Natural killer cell treated with Interleukin-12 subunit alpha and Interleukin-12 subunit beta and Interleukin-15 and Interleukin-18, amount 100 ng/mL, for 72 hours (primary cell): ENCODE measurements at regions not wholly inside any gene's neighbourhood (a gene's known extent, or its start where the extent isn't known, plus 50 kb on each side); places are given as distances from the start of the nearest gene placed in this dataset.
"Not testable (repeated sequence)": the region's sequence is repeated elsewhere in the genome, so short reads cannot be mapped to it uniquely, and the experiment has no call there.

ENCODE experiments used
- ATAC-seq, 2 donors: fragments of 150-1000 bp; cut with Tn5 transposase in 1 of 2; sonication (Bioruptor Pico), chemical (Tn5 transposase) in 1 of 2; 2 replicates each; pipeline ENCODE4 v1.10.0; 2021
- DNase-seq: peaks from one replicate; pipeline ENCODE4 v3.0.0; 2022; ENCODE audit warnings: low spot score
- H3K27ac Mint-ChIP-seq, 2 donors: 1 replicate in 1 of 2; 2 replicates in 1 of 2; pipeline ENCODE4 v1.8.0; 2022; ENCODE audit warnings: mixed read lengths in 2 of 2, mild to moderate bottlenecking in 1 of 2, moderate library complexity in 1 of 2
- H3K27me3 Mint-ChIP-seq, 2 donors: 1 replicate in 1 of 2; 2 replicates in 1 of 2; pipeline ENCODE4 v1.8.0; 2022; ENCODE audit warnings: mixed read lengths in 2 of 2
- H3K36me3 Mint-ChIP-seq: one replicate; pipeline ENCODE4 v1.8.0; 2022; ENCODE audit warnings: mixed read lengths
- H3K4me1 Mint-ChIP-seq, 2 donors: 1 replicate in 1 of 2; 2 replicates in 1 of 2; pipeline ENCODE4 v1.8.0; 2022; ENCODE audit warnings: low read depth in 2 of 2, mixed read lengths in 2 of 2, mild to moderate bottlenecking in 1 of 2
- H3K4me3 Mint-ChIP-seq: one replicate; pipeline ENCODE4 v1.8.0; 2022; ENCODE audit warnings: mixed read lengths
- H3K9me3 Mint-ChIP-seq: 2 replicates; pipeline ENCODE4 v1.8.0; 2022; ENCODE audit warnings: mixed read lengths

GRCh38 chr5:166767858-166768257 lies 1523.6 kb upstream of the WWC1 start:
- DNase-seq (no peak), ATAC-seq (no peak)
- Mint-ChIP-seq H3K9me3 (peaks cover 7% of the 10 kb centered on the region), H3K27me3 (no peaks in the 10 kb centered on the region), H3K4me3 (no peak overlapping the region), H3K36me3 (no peaks in the 10 kb centered on the region), H3K4me1 (no peaks in the 10 kb centered on the region), H3K27ac (no peak overlapping the region)

DNA sequence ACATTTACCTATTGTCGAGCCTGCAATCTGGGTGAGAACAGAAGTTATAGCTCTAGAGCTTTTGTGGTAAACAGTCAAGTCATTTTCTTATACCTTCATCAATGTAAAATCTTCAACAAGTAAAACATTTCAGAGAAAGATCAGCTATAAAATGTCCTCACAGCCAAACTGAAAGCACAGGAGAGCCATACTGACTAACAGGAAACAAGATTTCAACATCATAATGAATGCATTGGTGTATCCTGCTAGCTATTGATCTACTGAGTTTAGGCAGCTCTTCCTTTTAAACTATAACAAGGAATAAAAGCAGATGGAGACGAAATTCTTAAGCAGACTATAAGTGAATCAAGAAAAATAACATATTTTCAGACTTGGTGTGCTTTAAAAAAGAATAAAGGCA lies 1522.9 kb upstream of the WWC1 start:
- Mint-ChIP-seq H3K27me3 (no peaks in the 10 kb centered on the region), H3K4me3 (no peak overlapping the region), H3K4me1 (no peaks in the 10 kb centered on the region), H3K36me3 (no peaks in the 10 kb centered on the region), H3K9me3 (peaks cover 7% of the 10 kb centered on the region), H3K27ac (no peak overlapping the region)
- ATAC-seq (no peak), DNase-seq (no peak)

- Mint-ChIP-seq H3K27me3 (no peaks in the 10 kb centered on the region), H3K36me3 (no peaks in the 10 kb centered on the region), H3K9me3 (peaks cover 4% of the 10 kb centered on the region), H3K27ac (no peak overlapping the region), H3K4me1 (no peaks in the 10 kb centered on the region), H3K4me3 (no peak overlapping the region)
- DNase-seq (no peak), ATAC-seq (no peak)
Observed at GRCh38 chr5:166772770-166773169, 1518.7 kb upstream of the WWC1 start.

- no peaks in the 10 kb centered on the region for H3K4me1 Mint-ChIP-seq
- ATAC-seq: no peak
Observed at GRCh38 chr5:166781737-166782136, 1509.7 kb upstream of the WWC1 start.

GRCh38 chr5:166784545-166785078 lies 1506.8 kb upstream of the WWC1 start:
- H3K27me3 Mint-ChIP-seq: no peaks in the 10 kb centered on the region
- ATAC-seq: no peak
- H3K36me3 Mint-ChIP-seq: no peaks in the 10 kb centered on the region
- peaks cover 8% of the 10 kb centered on the region for H3K9me3 Mint-ChIP-seq
- DNase-seq: no peak
- no peak overlapping the region for H3K4me3 Mint-ChIP-seq
- H3K4me1 Mint-ChIP-seq: no peaks in the 10 kb centered on the region
- no peak overlapping the region for H3K27ac Mint-ChIP-seq

More at GRCh38 chr5:166781737-166782136, 1509.7 kb upstream of the WWC1 start:
- H3K9me3 Mint-ChIP-seq: peaks cover 8% of the 10 kb centered on the region
- no peak overlapping the region for H3K27ac Mint-ChIP-seq
- H3K4me3 Mint-ChIP-seq: no peak overlapping the region
- no peaks in the 10 kb centered on the region for H3K27me3 Mint-ChIP-seq
- no peak for DNase-seq
- H3K36me3 Mint-ChIP-seq: no peaks in the 10 kb centered on the region

- ATAC-seq (no peak), DNase-seq (no peak)
- H3K4me3 Mint-ChIP-seq: no peak overlapping the region
- no peaks in the 10 kb centered on the region for H3K4me1 Mint-ChIP-seq
- H3K27me3 Mint-ChIP-seq: no peaks in the 10 kb centered on the region
- H3K27ac Mint-ChIP-seq: no peak overlapping the region
- H3K36me3 Mint-ChIP-seq: no peaks in the 10 kb centered on the region
- peaks cover 11% of the 10 kb centered on the region for H3K9me3 Mint-ChIP-seq
Observed at GRCh38 chr5:166786178-166786577, 1505.3 kb upstream of the WWC1 start.

DNA sequence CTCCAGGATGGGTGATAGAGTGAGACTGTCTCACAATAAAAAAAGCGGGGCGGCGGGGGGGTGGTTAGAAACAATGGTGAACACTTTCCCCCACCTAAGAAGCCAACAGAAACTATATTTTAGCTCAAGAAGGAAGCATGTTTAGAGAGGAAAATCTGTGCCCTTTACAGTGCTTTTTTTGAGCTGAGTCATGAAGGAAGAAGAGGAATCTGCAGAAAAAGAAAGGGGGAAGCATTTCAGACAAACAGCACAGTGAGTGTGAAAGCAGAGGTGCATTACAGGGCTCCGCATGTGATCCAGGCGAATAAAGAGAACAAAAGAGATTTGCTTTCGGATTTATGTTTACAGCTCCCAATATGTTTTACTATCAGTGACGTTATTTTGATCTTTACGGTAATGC lies 1504.6 kb upstream of the WWC1 start:
- no peak overlapping the region for H3K27ac Mint-ChIP-seq
- ATAC-seq (no peak), DNase-seq (no peak)
- H3K4me3 Mint-ChIP-seq: no peak overlapping the region
- no peaks in the 10 kb centered on the region for H3K4me1 Mint-ChIP-seq
- H3K36me3 Mint-ChIP-seq: no peaks in the 10 kb centered on the region
- H3K9me3 Mint-ChIP-seq: peaks cover 11% of the 10 kb centered on the region
- no peaks in the 10 kb centered on the region for H3K27me3 Mint-ChIP-seq

DNA sequence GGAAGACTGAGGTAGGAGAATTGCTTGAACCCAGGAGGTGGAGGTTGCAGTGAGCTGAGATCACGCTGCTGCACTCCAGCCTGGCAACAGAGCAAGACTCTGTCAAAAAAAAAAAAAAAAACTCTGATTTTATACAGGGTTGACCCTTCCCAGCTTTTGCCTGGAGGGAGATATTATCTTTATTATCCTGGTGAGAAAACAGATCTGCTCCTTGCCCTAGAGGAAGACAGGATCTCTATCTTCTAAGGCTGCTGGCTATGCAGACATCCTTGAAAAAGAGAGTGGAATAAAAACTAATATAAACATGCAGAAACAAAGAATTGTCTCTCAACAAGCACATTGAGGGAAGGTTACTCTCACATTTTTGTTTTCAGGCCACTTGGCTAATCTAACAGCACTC lies 1503.4 kb upstream of the WWC1 start:
- no peak overlapping the region for H3K4me3 Mint-ChIP-seq
- DNase-seq: no peak

DNA sequence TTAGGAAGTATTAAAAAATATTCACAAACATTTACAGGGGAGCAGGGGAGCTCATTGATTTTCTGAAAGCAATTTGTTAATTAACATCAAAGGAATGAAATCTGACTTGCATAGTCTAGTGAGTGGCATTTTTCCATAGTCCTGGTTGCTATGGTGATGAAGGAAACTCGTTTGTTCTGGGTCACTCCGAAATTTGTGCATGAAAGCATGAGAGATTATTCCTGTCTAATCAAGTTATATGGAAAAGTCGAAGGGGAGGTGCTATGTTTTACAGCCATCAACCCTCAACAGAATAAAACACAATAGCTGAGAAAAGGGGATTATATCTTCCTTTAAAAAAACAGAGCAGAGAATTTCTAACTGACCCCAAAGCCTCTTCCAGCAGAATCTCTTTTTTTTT lies 1495.7 kb upstream of the WWC1 start:
- Mint-ChIP-seq H3K4me3 (no peak overlapping the region), H3K27me3 (no peaks in the 10 kb centered on the region), H3K9me3 (peaks cover 10% of the 10 kb centered on the region), H3K4me1 (no peaks in the 10 kb centered on the region), H3K36me3 (no peaks in the 10 kb centered on the region), H3K27ac (no peak overlapping the region)
- no peak for DNase-seq
- ATAC-seq: no peak

More for the DNA sequence above, 1503.4 kb upstream of the WWC1 start:
- Mint-ChIP-seq H3K9me3 (peaks cover 11% of the 10 kb centered on the region), H3K27ac (no peak overlapping the region), H3K36me3 (no peaks in the 10 kb centered on the region), H3K4me1 (no peaks in the 10 kb centered on the region), H3K27me3 (no peaks in the 10 kb centered on the region)
- ATAC-seq: no peak

DNA sequence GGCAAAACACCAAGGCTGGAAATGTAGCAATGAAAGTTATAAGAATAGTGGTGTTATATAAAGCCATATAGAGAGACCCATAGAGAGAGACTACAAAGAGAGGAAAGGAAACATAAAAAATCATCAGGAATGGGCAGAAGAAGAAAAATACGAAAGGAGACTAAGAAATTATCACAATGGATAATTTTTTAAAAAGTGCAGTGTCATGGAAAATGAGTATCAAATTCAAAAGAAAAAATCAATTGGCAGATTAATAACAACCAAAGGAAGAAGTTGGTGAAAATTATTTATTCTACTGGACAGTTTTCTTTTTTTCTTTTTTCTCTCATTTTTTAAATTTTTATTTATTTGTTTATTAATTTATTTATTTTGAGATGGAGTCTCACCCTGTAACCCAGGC lies 1488.4 kb upstream of the WWC1 start:
- ATAC-seq (no peak), DNase-seq (no peak)
- Mint-ChIP-seq H3K27ac (no peak overlapping the region), H3K36me3 (peaks cover 14% of the 10 kb centered on the region), H3K27me3 (no peaks in the 10 kb centered on the region), H3K4me1 (no peaks in the 10 kb centered on the region), H3K9me3 (peaks cover 32% of the 10 kb centered on the region), H3K4me3 (no peak overlapping the region)

DNA sequence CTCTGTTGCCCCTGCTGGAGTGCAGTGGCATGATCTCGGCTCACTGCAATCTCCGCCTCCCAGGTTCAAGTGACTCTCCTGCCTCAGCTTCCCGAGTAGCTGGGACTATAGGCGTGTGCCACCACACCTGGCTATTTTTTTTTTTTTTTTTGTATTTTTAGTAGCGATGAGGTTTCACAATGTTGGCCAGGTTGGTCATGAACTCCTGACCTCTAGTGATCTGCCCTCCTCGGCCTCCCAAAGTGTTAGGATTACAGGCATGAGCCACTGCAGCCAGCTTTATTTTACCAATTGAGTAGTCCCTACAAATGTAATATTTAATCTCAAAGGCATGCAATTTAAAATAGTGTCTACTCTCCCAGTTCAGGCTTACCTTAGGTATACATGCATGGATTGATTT lies 1487.2 kb upstream of the WWC1 start:
- not testable (repeated sequence) for H3K4me3 Mint-ChIP-seq, DNase-seq, H3K27me3 Mint-ChIP-seq, H3K4me1 Mint-ChIP-seq, H3K27ac Mint-ChIP-seq, ATAC-seq
- Mint-ChIP-seq H3K9me3 (peaks cover 27% of the 10 kb centered on the region), H3K36me3 (peaks cover 14% of the 10 kb centered on the region)

GRCh38 chr5:166804693-166805092 lies 1486.8 kb upstream of the WWC1 start:
- not testable (repeated sequence) for DNase-seq, H3K4me3 Mint-ChIP-seq, H3K27ac Mint-ChIP-seq, ATAC-seq, H3K27me3 Mint-ChIP-seq, H3K4me1 Mint-ChIP-seq
- Mint-ChIP-seq H3K9me3 (peaks cover 27% of the 10 kb centered on the region), H3K36me3 (peaks cover 14% of the 10 kb centered on the region)

GRCh38 chr5:166810093-166810658 lies 1481.3 kb upstream of the WWC1 start:
- Mint-ChIP-seq H3K36me3 (peaks cover 12% of the 10 kb centered on the region), H3K9me3 (peaks cover 18% of the 10 kb centered on the region)
- not testable (repeated sequence) for H3K4me1 Mint-ChIP-seq, H3K27me3 Mint-ChIP-seq, H3K4me3 Mint-ChIP-seq, DNase-seq, H3K27ac Mint-ChIP-seq, ATAC-seq

GRCh38 chr5:166810721-166811120 lies 1480.7 kb upstream of the WWC1 start:
- DNase-seq (no peak), ATAC-seq (no peak)
- H3K4me3 Mint-ChIP-seq: no peak overlapping the region
- no peaks in the 10 kb centered on the region for H3K4me1 Mint-ChIP-seq
- H3K27ac Mint-ChIP-seq: no peak overlapping the region
- no peaks in the 10 kb centered on the region for H3K27me3 Mint-ChIP-seq
- peaks cover 12% of the 10 kb centered on the region for H3K9me3 Mint-ChIP-seq
- H3K36me3 Mint-ChIP-seq: peaks cover 7% of the 10 kb centered on the region

DNA sequence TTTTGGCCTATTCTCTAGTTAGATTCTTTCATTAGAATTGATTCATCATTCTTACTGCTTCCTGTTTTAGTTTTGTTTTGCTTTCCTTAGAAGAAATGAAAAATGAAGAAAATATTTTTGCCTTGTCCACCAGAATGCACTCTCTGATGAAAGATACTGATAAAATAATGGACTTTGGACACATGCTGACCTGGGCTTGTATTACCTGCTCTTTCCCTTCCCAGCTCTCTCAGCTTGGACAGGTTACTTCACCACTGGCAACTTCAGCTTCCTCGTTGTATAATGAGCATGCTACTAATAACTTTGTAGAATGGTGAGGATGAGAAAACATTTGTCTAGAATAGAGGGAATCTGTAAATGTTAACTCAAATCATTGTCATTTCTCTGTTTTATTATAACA lies 1468.1 kb upstream of the WWC1 start:
- ATAC-seq (no peak), DNase-seq (no peak)
- H3K27me3 Mint-ChIP-seq: no peaks in the 10 kb centered on the region
- no peak overlapping the region for H3K4me3 Mint-ChIP-seq
- no peaks in the 10 kb centered on the region for H3K36me3 Mint-ChIP-seq
- H3K4me1 Mint-ChIP-seq: no peaks in the 10 kb centered on the region
- H3K27ac Mint-ChIP-seq: no peak overlapping the region
- H3K9me3 Mint-ChIP-seq: peaks cover 15% of the 10 kb centered on the region
